HG03064 (cell line): ENCODE measurements at regions not wholly inside any gene's neighbourhood (a gene's known extent, or its start where the extent isn't known, plus 50 kb on each side); places are given as distances from the start of the nearest gene placed in this dataset.
"Not testable (repeated sequence)": the region's sequence is repeated elsewhere in the genome, so short reads cannot be mapped to it uniquely, and the experiment has no call there.

Experiments used
- ATAC-seq: cut with Tn5 transposase; IDR thresholded peaks from one replicate; pipeline ENCODE4 v1.9.1; 2021; ENCODE audit warnings: low read depth; ENCODE audit not compliant: unreplicated experiment

DNA sequence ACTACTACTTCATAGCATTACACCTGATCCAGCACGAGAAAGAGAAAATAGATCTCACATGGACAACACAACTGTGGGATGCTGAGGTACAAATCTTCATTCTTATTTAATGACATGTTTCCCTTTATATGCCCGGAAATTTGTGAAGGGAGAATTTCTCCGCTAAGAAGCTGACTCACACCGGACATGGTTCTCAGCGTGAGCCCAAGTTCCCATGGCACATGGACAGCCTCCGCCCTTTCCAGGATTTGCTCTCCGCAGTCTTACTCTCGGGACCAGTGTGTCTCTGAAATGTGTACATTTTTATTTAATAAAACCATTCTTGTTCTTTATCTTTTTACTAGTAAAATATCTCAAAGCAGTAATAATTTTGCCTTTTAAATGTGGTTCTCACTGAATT is 1154.8 kb downstream of the TMEM121 start:
- ATAC-seq: no peak

DNA sequence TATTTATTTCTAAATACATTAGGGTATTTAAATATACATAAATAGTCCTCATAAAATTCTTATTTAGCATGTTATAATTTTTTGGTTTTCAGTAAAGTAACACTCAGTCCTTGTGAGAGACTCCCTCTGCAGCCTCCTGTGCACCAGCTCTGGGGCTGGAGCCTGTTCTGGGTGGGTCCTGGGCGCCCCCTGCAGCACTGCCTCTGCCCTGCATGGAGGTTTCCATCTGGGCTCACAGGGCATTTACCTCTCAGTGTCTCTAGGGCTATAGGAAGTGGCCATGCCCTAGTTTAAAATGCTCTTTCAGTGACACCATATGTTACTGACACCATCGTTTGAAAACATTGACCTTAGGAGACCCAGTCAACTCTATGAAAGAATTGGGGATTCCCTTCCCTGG is 1155.2 kb downstream of the TMEM121 start:
- ATAC-seq: no peak

DNA sequence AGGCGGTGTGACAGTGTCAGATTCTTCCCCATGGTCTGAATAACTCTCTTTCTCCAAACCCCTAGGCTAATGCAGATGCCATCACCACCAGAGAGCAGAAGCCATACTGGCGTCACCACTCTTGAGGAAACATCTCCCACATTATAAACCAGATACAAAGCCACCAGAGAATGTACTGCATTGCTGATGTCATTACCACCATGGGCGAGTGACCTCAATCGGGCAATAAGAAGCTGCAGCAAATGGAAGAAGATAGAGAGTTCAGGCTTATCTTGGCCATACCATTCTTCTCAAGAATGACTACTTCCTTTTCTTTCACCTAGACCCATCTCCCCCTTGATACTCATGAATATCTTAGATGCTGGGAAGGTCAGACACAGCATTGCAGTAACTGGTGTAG is 1157.2 kb downstream of the TMEM121 start:
- no peak for ATAC-seq

DNA sequence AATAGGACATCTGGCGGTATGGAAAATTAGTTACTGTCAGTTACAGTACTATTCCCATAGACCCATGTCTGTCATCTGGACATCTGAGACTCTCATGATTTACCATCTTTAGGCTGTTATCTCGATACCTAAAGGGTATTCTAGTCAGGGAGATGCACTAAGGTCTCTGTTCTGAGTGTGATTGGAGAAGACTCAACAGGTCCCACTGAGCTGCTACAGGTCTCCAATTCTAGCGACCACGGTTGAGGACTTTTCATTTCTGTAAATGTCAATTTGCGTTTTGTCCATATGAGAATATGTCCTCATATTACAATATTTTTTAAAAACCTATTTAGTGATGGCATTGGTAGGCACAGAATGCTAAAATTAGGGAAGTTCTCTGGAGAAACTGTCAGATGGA is 1160.2 kb downstream of the TMEM121 start:
- ATAC-seq: no peak

DNA sequence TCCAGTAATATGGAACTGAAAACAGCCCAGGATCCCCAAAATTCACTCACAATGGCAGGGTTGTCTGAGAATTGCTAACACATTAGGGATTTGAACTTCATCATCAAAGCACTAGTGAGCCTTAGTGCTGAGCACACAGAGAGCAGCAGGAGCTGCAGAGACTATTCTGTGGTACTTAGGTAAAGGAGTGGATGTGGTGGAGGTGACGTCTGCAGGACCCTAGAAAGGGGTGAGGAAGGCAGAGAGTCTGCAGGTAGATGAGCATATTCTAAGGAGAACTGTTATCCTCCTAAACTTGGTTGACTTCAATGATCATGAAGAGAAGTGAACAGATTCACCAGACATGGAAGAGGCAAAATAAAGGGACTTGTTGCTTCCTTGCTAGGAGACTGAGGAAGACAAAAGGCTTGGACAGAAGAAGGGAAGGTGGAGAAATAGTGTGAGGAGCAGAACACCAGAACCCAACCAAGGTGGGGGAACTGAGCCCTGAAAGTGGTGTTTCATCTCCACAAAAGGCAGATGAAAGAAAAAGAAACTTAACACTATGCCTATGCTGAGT is 1164.0 kb downstream of the TMEM121 start:
- no peak for ATAC-seq

DNA sequence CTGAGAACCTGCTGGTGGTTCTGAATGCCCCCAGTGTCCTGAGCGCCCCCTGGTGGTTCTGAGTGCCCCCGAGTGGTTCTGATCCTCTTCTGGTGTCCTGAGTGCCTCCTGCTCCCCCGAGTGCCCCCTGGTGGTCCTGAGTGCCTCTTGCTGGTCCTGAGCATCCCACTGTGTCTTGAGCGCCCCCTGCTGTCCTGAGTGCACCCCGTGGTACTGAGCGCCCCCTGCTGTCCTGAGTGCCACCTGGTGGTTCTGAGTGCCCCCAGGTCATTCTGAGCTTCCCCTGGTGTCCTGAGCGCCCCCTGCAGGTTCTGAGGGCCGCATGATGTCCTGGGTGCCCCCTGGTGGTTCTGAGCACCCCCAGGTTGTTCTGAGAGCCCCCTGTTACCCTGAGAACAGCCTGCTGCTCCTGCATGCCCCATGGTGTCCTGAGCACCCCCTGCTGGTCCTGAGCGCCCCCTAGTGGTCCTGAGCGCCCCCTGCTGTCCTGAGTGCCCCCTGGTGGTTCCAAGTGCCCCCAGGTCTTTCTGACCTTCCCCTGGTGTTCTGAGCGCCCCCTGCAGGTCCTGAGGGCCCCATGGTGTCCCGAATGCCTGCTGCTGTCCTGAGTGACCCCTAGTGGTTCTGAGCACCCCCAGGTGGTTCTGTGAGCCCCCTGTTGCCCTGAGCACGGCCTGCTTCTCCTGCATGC is 1165.4 kb downstream of the TMEM121 start:
- ATAC-seq: no peak

DNA sequence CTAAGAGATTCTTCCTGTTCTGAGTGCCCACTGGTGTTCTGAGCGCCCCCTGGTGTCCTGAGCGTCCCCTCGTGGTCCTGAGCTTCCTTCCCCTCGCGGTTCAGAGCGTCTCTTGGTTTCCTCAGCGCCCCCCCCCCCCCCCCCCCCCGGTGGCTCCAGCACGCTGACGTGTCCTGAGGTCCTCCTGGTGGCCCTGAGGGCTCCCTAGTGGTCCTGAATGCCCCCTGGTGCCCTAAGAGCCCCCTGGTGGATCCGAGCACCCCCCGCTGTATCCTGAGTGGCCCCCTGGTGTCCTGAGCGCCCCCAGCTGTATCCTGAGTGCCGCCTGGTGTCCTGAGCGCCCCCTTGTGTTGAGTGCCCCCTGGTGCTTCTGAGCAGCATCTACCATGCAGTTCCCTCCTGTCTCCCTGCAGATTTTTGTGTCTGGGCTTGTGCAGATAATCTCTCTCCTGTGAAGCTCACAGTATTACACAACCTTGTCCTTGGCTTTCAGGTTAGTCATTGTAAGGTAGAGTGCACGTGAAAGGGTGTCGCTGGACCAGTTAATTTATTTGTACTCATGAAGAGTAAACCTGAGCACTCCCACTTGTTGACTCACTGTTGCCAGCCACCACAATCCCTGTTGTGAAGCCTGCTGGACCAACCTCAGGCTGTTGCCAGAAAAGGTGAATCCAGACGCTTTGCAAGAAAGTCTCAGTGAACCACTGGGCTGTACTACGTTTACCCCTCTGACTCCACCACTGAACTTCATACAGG is 1168.4 kb downstream of the TMEM121 start:
- ATAC-seq: no peak

DNA sequence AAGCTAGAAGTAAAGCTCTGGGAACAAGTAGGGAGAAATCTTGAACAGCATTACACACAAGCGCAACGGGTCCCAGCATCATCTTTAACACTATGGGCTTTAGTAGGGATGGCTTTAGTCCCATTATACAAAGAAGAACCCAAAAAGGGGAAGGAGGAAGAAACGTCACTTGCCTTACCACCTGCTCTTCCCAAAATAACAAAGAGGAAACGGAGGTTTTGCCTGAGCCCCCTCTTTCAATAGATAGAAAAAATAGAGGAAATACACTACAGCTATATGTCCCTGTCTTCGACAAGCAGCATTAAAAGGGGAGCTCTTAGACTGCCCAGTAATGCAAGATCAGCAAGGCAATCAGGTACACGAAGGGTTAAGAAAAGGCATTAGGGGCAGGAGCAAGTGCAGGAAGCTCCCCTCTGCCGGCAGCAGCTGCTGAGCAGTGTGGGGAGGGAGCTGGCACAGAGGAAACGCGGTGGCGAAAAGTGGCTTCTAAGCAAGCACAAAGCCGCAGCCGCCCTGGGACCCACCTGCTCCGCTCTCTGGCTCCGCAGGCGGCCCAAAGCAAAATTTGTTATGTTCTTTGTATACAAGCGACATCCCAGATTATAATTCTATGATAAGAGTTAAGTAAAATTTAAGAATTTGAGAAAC is 1172.4 kb downstream of the TMEM121 start:
- ATAC-seq: not testable (repeated sequence)

DNA sequence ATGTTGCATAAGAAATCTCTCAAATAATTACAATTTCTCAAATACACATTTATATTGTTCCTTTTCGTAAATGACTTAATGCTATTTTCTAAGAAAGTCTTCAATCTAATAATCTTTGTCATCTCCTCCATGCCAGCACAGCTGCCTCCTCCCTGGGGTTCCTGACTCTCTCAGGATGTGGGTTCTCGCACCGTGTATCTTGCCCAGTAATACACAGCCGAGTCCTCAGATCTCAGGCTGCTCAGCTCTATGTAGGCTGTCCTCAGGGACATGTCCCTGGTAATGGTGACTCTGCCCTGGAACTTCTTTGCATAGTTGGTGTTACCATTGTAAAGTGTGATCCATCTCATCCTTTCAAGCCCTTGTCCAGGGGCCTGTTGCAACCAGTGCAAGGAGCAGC is 1177.3 kb downstream of the TMEM121 start:
- not testable (repeated sequence) for ATAC-seq

DNA sequence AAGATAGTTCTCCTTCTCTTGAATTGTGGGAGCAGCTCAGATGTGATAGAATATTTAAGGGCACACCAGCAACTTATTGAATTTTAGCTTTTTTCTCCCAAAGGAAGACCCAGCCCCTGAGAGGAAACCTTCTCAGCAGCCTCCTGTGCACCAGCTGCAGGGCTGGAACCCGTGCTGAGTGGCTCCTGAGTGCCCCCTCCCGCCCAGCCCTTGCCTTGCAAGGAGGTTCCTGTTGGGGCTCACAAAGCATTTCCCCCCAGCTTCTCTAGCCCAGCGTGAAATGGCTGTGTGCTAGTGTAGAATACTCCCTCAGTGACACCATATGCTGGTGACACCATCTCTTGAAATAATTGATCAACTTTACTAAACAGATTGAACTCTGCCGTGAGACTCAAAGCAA is 1180.1 kb downstream of the TMEM121 start:
- not testable (repeated sequence) for ATAC-seq

DNA sequence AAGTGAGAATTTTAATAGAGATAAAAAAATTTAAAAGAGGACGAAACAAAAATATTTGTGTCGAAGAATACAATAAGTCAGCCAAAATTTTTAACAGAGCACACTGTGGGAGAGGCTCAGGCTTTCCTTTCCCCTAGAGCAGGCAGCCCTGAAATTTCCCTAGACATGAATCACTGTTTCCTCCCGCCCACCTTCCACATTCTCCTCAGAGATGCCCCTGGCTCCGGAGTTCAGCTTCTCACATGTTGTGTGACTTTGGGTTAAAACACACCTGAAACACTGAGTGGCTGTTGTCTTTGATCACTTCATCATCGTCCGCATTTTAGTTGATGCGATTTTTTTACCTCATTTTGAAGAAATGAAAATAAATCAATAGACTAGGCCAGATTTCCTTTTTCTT is 1183.8 kb downstream of the TMEM121 start:
- not testable (repeated sequence) for ATAC-seq

DNA sequence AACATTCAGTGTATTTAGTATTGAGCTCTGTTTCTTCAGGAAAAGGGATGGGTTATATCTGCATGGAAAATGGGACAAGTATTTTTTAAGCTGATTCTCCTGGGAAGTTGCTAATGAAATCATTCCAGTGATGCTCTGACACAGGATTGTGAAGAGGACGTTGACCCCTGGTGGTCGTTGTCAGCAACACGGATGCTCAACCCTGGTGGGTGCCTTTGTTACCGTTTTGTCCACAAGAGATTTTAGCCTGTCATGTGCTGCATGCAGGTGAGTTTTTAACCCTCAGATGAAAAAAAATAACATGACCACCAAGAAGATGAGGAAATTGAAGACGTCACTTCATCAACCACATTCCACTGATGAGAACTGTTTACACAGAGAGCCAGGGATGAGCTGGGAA is 1186.1 kb downstream of the TMEM121 start:
- not testable (repeated sequence) for ATAC-seq

DNA sequence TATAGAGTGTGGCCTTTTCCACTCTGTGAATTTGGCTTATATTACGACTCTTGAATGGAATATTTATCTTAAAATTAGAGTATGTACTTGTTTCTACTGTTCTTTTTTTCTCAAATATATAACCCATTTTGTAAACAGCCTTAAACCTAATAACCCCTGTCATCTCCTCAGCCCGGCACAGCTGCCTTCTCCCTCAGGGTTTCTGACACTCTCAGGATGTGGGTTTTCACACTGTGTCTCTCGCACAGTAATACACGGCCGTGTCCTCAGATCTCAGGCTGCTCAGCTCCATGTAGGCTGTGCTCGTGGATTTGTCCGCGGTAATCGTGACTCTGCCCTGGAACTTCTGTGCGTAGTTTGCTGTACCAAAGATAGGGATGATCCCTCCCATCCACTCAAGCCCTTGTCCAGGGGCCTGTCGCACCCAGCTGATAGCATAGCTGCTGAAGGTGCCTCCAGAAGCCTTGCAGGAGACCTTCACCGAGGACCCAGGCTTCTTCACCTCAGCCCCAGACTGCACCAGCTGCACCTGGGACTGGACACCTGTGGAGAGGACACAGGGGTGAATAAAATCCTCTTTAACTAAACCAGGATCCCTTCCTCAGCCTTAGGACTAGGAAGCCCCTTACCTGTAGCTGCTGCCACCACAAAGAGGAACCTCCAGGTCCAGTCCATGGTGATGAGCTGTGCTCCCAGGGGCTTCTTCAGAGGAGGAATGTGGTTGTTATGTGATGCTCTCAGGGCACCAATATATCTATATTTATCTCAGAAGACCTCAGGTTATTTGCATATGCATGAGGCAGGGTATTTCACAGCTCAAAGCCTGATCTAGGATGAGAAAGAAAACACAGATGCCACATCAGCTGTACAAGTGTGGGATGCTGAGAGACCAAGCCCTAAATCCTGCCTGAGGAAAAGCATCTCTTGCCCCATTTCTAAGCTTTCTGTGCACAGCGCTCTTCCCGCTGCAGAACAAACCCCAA is 1188.4 kb downstream of the TMEM121 start:
- not testable (repeated sequence) for ATAC-seq

DNA sequence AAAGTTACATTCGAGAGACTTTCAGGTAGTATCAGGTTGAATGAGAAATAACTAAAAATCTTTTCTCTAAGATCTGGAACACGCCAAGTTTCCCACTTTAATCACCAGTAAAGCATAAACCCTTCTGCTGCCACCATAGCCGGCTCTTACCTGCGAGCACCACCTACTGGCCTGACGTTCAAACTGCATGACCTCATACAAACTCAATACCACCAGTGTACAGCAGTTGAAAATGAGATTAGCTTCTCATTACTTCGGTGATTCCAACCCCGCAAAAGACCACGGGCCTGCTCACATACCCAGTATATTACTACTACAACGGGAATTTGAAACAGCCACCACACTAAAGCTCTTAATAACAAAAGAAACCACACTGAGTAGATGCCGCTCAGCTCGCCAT is 1191.2 kb downstream of the TMEM121 start:
- not testable (repeated sequence) for ATAC-seq

DNA sequence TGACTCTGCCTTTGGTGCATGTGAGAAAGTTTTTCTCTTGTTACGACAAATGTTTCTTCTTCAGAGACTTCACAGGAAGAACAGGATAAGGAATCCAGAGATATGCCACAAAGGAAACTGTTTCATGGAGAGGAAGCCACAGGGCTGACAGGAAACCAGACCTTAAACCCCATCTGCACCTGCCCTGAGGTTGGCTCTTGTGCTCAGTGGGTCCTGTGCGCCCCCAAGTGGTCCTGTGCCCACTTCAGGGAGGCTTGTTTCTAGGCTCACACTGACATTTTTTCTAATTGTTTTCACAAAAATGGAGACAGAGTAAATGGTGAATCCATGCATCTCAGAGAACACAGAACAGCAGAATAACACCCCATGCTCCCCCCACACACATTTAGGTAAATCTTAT is 1193.5 kb downstream of the TMEM121 start:
- not testable (repeated sequence) for ATAC-seq

DNA sequence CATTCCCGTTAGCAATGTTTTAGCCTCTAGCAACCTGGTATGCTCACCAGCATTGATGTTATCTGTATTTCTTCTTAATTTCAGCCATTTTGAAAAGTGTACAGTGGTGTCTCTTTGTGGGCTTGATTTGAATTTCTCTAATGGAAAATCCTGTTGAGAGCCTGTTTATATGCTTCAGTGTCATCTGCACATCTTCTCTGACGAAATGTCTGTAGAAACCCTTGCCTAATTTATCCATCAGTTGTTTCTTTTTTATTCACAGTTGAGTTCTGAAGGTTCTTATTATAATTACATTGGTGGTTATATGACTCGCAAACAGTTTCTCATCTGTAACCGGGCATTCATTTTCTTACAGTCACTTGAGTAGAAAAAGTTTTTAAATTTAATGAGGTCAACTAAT is 1195.5 kb downstream of the TMEM121 start:
- ATAC-seq: not testable (repeated sequence)

DNA sequence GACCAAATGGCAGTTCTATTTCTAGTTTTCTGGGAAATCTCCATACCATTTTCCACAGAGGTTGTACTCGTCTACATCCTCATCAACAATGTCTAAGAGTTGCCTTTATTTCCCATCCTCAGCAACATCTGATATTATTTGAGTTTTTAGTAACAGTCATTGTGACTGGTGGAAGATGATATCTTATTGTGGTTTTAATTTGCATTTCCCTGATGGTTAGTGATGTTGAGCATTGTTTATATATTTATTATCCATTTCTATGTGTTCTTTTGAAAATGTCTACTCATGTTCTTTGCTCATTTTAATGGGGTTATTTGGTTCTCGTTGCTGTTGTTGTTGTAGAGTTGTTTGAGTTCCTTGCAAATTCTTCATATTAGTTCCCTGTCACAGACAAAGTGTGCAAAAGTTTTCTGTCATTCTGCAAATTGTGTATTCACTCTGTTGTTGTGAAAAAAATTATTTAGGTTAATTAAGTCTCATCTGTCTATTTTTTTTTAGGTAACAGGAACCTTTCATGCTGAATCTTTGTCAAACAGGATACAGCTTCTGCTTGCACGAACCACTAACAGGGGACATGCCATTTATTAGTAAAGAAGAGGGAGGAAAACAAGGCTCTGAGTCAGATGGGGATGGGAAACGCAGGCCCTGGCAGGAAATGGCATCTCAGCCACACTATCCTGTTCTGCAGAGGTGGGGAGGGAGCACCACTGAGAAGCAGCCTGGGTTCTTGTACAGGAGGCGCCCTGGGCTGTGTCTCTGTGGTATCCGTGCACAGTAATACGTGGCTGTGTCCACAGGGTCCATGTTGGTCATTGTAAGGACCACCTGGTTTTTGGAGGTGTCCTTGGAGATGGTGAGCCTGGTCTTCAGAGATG is 1196.7 kb downstream of the TMEM121 start:
- ATAC-seq: not testable (repeated sequence)

DNA sequence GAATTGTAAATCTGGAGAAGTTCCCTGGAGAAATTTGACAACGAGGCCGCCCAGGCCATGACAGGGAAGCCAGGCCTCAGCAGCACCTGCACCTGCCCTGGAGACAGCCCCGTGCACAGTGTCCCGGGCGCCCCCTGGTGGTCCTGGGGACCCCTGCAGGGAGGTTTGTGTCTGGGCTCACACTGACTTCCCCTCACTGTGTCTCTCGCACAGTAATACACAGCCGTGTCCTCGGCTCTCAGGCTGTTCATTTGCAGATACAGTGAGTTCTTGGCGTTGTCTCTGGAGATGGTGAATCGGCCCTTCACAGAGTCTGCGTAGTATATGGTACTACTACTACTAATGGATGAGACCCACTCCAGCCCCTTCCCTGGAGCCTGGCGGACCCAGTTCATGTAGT is 1201.6 kb downstream of the TMEM121 start:
- not testable (repeated sequence) for ATAC-seq

DNA sequence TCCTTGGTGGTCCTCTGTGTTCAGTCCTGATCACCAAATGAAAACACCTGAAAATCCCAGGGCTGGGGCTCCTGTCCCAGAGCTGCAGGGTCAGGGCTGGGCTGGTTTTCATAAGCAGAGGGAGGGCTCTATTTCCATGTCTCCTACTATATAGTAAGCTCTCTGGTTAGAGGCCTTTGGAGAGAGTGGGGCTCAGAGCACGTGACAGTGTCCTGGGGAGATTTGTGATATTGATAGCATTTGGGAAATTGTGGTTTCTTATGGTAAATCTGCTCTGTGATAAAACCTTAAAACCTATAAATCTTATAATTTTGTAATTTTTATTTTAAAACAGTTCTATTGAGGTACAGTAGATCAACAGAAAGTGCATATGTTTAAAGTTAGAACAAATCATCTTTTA is 1202.2 kb downstream of the TMEM121 start:
- ATAC-seq: no peak
